Mesenchymal stem cell (in vitro differentiated cells and primary cell): ENCODE measurements at regions not wholly inside any gene's neighbourhood (a gene's known extent, or its start where the extent isn't known, plus 50 kb on each side); places are given as distances from the start of the nearest gene placed in this dataset.

Experiments
- DNase-seq: peaks from one replicate; pipeline ENCODE4 v3.0.0-alpha.2; 2013
- H2AFZ ChIP-seq: one replicate; pipeline ENCODE4 v1.6.1; 2013; ENCODE audit warnings: low read depth, mild to moderate bottlenecking, control low read depth, inconsistent platforms, low read length, moderate library complexity
- H2AK5ac ChIP-seq: 2 replicates; pipeline ENCODE4 v1.6.1; 2013; ENCODE audit warnings: low read length, moderate library complexity, mild to moderate bottlenecking, inconsistent platforms; ENCODE audit not compliant: severe bottlenecking
- H2BK120ac ChIP-seq: one replicate; pipeline ENCODE4 v1.6.1; 2013; ENCODE audit warnings: low read depth, mild to moderate bottlenecking, inconsistent platforms, low read length, moderate library complexity
- H2BK12ac ChIP-seq, 2 experiments: one replicate each; pipeline ENCODE4 v1.6.1; 2013; ENCODE audit warnings: inconsistent platforms in 2 of 2, low read length in 2 of 2, mild to moderate bottlenecking in 2 of 2, moderate library complexity in 2 of 2, control low read depth in 1 of 2
- H2BK15ac ChIP-seq: one replicate; pipeline ENCODE4 v1.6.1; 2013; ENCODE audit warnings: mild to moderate bottlenecking, low read depth, inconsistent platforms; ENCODE audit not compliant: poor library complexity, severe bottlenecking
- H2BK5ac ChIP-seq: 2 replicates; pipeline ENCODE4 v1.6.1; 2013; ENCODE audit warnings: low read depth, mild to moderate bottlenecking, low read length, control low read depth, inconsistent platforms; ENCODE audit not compliant: poor library complexity, severe bottlenecking
- H3K14ac ChIP-seq, 2 experiments: one replicate each; pipeline ENCODE4 v1.6.1; 2013; ENCODE audit warnings: inconsistent platforms in 2 of 2, low read length in 2 of 2, control low read depth in 1 of 2, mild to moderate bottlenecking in 1 of 2, moderate library complexity in 1 of 2
- H3K18ac ChIP-seq, 2 experiments: one replicate each; pipeline ENCODE4 v1.6.1; 2013; ENCODE audit warnings: inconsistent platforms in 2 of 2, low read length in 2 of 2, control low read depth in 1 of 2, low read depth in 1 of 2, mild to moderate bottlenecking in 1 of 2
- H3K23ac ChIP-seq, 2 experiments: one replicate each; pipeline ENCODE4 v1.6.1; 2013; ENCODE audit warnings: inconsistent platforms in 2 of 2, low read length in 2 of 2, mild to moderate bottlenecking in 2 of 2, moderate library complexity in 2 of 2, control low read depth in 1 of 2
- H3K27ac ChIP-seq: 2 replicates; pipeline ENCODE4 v1.5.1; 2013; ENCODE audit warnings: mild to moderate bottlenecking, moderate library complexity, low read length, control low read depth, inconsistent platforms; ENCODE audit not compliant: poor library complexity, severe bottlenecking
- H3K27me3 ChIP-seq, 2 experiments: 2 replicates each; pipeline versions ENCODE4 v1.6.1 to v1.7.0; 2013; ENCODE audit warnings: low read length in 2 of 2, mild to moderate bottlenecking in 2 of 2, moderate library complexity in 2 of 2, control low read depth in 1 of 2, inconsistent platforms in 1 of 2; ENCODE audit not compliant: control insufficient read depth in 1 of 2, insufficient read depth in 1 of 2
- H3K36me3 ChIP-seq, 2 experiments: 2 replicates each; pipeline versions ENCODE4 v1.6.1 to v1.7.0; 2013; ENCODE audit warnings: low read length in 2 of 2, control low read depth in 1 of 2, inconsistent platforms in 1 of 2, low read depth in 1 of 2, mild to moderate bottlenecking in 1 of 2; ENCODE audit not compliant: insufficient read depth in 2 of 2, control insufficient read depth in 1 of 2
- H3K4ac ChIP-seq, 2 experiments: one replicate each; pipeline ENCODE4 v1.6.1; 2013; ENCODE audit warnings: inconsistent platforms in 2 of 2, low read length in 2 of 2, mild to moderate bottlenecking in 2 of 2, moderate library complexity in 2 of 2, control low read depth in 1 of 2, low read depth in 1 of 2
- H3K4me1 ChIP-seq: 2 replicates; pipeline ENCODE4 v1.6.1; 2013; ENCODE audit warnings: low read depth, low read length, control low read depth; ENCODE audit not compliant: control insufficient read depth, insufficient read depth
- H3K4me2 ChIP-seq: 2 replicates; pipeline ENCODE4 v1.6.1; 2013; ENCODE audit warnings: low read length, mild to moderate bottlenecking, inconsistent platforms; ENCODE audit not compliant: poor library complexity, severe bottlenecking
- H3K4me3 ChIP-seq, 2 experiments: 2 replicates each; pipeline versions ENCODE4 v1.5.1 to v1.7.0; 2013; ENCODE audit warnings: low read length in 2 of 2, mild to moderate bottlenecking in 2 of 2, control low read depth in 1 of 2, low read depth in 1 of 2; ENCODE audit not compliant: insufficient read depth in 1 of 2
- H3K79me1 ChIP-seq: replicated peaks from 2 replicates; pipeline ENCODE4 v1.6.1; 2013; ENCODE audit warnings: mild to moderate bottlenecking, control low read depth, low read length, inconsistent platforms; ENCODE audit not compliant: poor library complexity, severe bottlenecking
- H3K9ac ChIP-seq: 2 replicates; pipeline ENCODE4 v1.7.0; 2013; ENCODE audit warnings: mild to moderate bottlenecking, low read length, moderate library complexity
- H3K9me3 ChIP-seq: 2 replicates; pipeline ENCODE4 v1.7.0; 2013; ENCODE audit warnings: mild to moderate bottlenecking, low read length; ENCODE audit not compliant: control insufficient read depth
- H4K8ac ChIP-seq: one replicate; pipeline ENCODE4 v1.6.1; 2013; ENCODE audit warnings: inconsistent platforms, mild to moderate bottlenecking, low read length, moderate library complexity
- H4K91ac ChIP-seq: one replicate; pipeline ENCODE4 v1.6.1; 2013; ENCODE audit warnings: mild to moderate bottlenecking, low read length, inconsistent platforms
- WGBS: methylation state at CpG from one replicate; pipeline ENCODE4 v1.1.7; 2013; ENCODE audit warnings: mixed read lengths; 5-methylcytosine and 5-hydroxymethylcytosine counted together

DNA sequence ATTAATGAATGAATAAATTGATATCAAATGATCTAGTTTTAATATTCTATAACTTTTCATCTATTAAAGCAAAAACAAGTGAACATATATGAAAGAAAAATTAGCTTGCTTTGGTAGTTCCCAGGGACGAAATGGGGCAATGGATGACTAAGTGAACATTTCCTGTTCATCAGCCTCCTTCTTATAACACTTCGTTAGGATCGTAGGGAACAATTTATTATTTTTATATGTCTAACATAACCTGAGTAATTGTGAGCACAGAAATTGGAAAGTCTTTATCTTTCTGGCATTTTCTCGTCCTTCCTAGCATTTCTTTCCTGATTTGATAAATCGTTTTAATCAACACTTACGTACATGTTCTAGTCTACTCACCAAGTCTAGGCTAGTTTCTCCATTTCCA, 59.1 kb upstream of the PPP1R3C start:
- no peak overlapping the region for H3K18ac ChIP-seq
- H3K9ac ChIP-seq, result no peak overlapping the region
- 86% methylated on average over 4 of the region's 6 CpGs for WGBS
- H2BK12ac ChIP-seq, result no peak overlapping the region
- H2BK5ac ChIP-seq, result no peak overlapping the region
- no peaks in the 10 kb centered on the region for H3K36me3 ChIP-seq
- no peak overlapping the region for H3K4me2 ChIP-seq
- H3K23ac ChIP-seq, result no peak overlapping the region
- H2BK120ac ChIP-seq, result no peak overlapping the region
- H2BK15ac ChIP-seq, result no peak overlapping the region
- H4K91ac ChIP-seq, result no peak overlapping the region
- no peak overlapping the region for H3K14ac ChIP-seq
- no peaks in the 10 kb centered on the region for H3K9me3 ChIP-seq
- no peaks in the 10 kb centered on the region for H3K4me1 ChIP-seq
- DNase-seq, result no peak
- no peak overlapping the region for H4K8ac ChIP-seq
- no peak overlapping the region for H3K4me3 ChIP-seq
- H3K27ac ChIP-seq, result no peak overlapping the region
- no peaks in the 10 kb centered on the region for H3K79me1 ChIP-seq
- no peak overlapping the region for H2AK5ac ChIP-seq
- no peaks in the 10 kb centered on the region for H3K27me3 ChIP-seq
- H2AFZ ChIP-seq, result no peak overlapping the region
- H3K4ac ChIP-seq, result no peak overlapping the region

GRCh38 chr10:91690996-91691676, 58.3 kb upstream of the PPP1R3C start:
- WGBS, result 90% methylated on average over 3 of the region's 3 CpGs
- Histone ChIP-seq H3K14ac (peak overlapping the region in 1 of 2 experiments; percentile 22), H3K9ac (no peak overlapping the region), H3K79me1 (no peaks in the 10 kb centered on the region), H3K18ac (no peak overlapping the region), H3K4me3 (no peak overlapping the region), H4K91ac (no peak overlapping the region), H4K8ac (no peak overlapping the region), H2BK12ac (peak overlapping the region in 1 of 2 experiments; percentile 79), H2AK5ac (no peak overlapping the region), H2BK120ac (no peak overlapping the region), H3K27me3 (no peaks in the 10 kb centered on the region), H3K9me3 (no peaks in the 10 kb centered on the region), H3K36me3 (no peaks in the 10 kb centered on the region), H3K4ac (peak overlapping the region in 1 of 2 experiments; percentile 32), H3K23ac (no peak overlapping the region), H3K4me2 (no peak overlapping the region), H2AFZ (peak overlapping the region; percentile 46), H3K4me1 (no peaks in the 10 kb centered on the region), H2BK5ac (no peak overlapping the region), H2BK15ac (peak overlapping the region; percentile 57), H3K27ac (no peak overlapping the region)
- DNase-seq, result no peak

DNA sequence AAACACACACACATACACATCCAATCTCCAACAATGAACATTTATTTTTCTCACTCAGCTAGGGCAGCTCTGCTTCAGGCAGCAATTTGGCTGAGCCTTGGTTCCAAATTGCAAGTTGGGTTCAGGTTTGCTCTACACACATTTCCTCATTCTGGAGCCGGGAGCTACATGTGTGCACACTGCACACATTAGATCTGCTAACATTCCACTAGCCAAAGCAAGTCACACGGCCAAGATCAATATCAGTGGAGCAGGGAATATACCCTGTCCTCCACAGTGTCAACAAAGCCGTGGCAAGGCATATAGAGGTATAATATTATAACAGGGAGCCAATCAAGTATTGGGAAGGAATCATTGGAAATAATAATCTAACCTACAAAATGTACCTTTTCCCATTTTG, 57.5 kb upstream of the PPP1R3C start:
- DNase-seq, result no peak
- H3K4me1 ChIP-seq, result no peaks in the 10 kb centered on the region
- H3K27ac ChIP-seq, result no peak overlapping the region
- no peak overlapping the region for H3K14ac ChIP-seq
- no peaks in the 10 kb centered on the region for H3K9me3 ChIP-seq
- H4K8ac ChIP-seq, result no peak overlapping the region
- H3K4me3 ChIP-seq, result no peak overlapping the region
- no peak overlapping the region for H2AFZ ChIP-seq
- no peak overlapping the region for H2AK5ac ChIP-seq
- no peak overlapping the region for H3K23ac ChIP-seq
- H2BK5ac ChIP-seq, result no peak overlapping the region
- no peaks in the 10 kb centered on the region for H3K79me1 ChIP-seq
- no peak overlapping the region for H3K4me2 ChIP-seq
- no peak overlapping the region for H2BK15ac ChIP-seq
- 85% methylated on average over 2 of the region's 3 CpGs for WGBS
- peak overlapping the region in 1 of 2 experiments; percentile 37 for H2BK12ac ChIP-seq
- no peaks in the 10 kb centered on the region for H3K36me3 ChIP-seq
- H3K27me3 ChIP-seq, result no peaks in the 10 kb centered on the region
- H3K4ac ChIP-seq, result no peak overlapping the region
- no peak overlapping the region for H3K18ac ChIP-seq
- H3K9ac ChIP-seq, result no peak overlapping the region
- H4K91ac ChIP-seq, result no peak overlapping the region
- no peak overlapping the region for H2BK120ac ChIP-seq

GRCh38 chr10:91689731-91690168, 56.9 kb upstream of the PPP1R3C start:
- H2BK120ac ChIP-seq, result no peak overlapping the region
- no peaks in the 10 kb centered on the region for H3K27me3 ChIP-seq
- H3K36me3 ChIP-seq, result no peaks in the 10 kb centered on the region
- H4K8ac ChIP-seq, result peak overlapping the region; percentile 45
- no peak overlapping the region for H4K91ac ChIP-seq
- H3K27ac ChIP-seq, result no peak overlapping the region
- no peak overlapping the region for H2BK5ac ChIP-seq
- H2AFZ ChIP-seq, result no peak overlapping the region
- H3K18ac ChIP-seq, result peak overlapping the region; percentile 7 to 71
- DNase-seq, result peak; percentile 33
- H3K4me1 ChIP-seq, result no peaks in the 10 kb centered on the region
- H2AK5ac ChIP-seq, result no peak overlapping the region
- 94% methylated on average over 2 of the region's 2 CpGs for WGBS
- no peaks in the 10 kb centered on the region for H3K9me3 ChIP-seq
- no peaks in the 10 kb centered on the region for H3K79me1 ChIP-seq
- H3K4ac ChIP-seq, result peak overlapping the region in 1 of 2 experiments; percentile 17
- peak overlapping the region in 1 of 2 experiments; percentile 61 for H3K14ac ChIP-seq
- no peak overlapping the region for H3K4me2 ChIP-seq
- H3K23ac ChIP-seq, result no peak overlapping the region
- H3K4me3 ChIP-seq, result no peak overlapping the region
- no peak overlapping the region for H2BK15ac ChIP-seq
- H2BK12ac ChIP-seq, result peak overlapping the region in 1 of 2 experiments; percentile 83
- H3K9ac ChIP-seq, result no peak overlapping the region
